Lower leg skin (tissue), 4 donors: ENCODE measurements at regions not wholly inside any gene's neighbourhood (a gene's known extent, or its start where the extent isn't known, plus 50 kb on each side); places are given as distances from the start of the nearest gene placed in this dataset.
A peak's percentile ranks its signal among the peaks of the same experiment; 100 is the strongest.

Experiments
- DNase-seq, 2 donors: peaks; one replicate each; pipeline ENCODE4 v3.0.0-alpha.2; 2019; ENCODE audit warnings: low spot score in 2 of 2
- H3K4me3 ChIP-seq: fragments of 200-600 bp; sonication (generic); 2 replicates; pipeline ENCODE4 v1.5.1; 2017; ENCODE audit warnings: mild to moderate bottlenecking, low read depth; ENCODE audit not compliant: poor library complexity, severe bottlenecking
- POLR2A ChIP-seq, 2 donors: fragments of 450-650 bp; IDR thresholded peaks; one replicate each; pipeline ENCODE4 v1.6.1; 2016 to 2017; ENCODE audit warnings: antibody characterized with exemption in 2 of 2, mild to moderate bottlenecking in 1 of 2, moderate library complexity in 1 of 2
- WGBS, 2 donors: methylation state at CpG; one replicate each; pipeline ENCODE4 v1.1.5; 2018; 5-methylcytosine and 5-hydroxymethylcytosine counted together
- intact Hi-C: fragments of 100-400 bp; cut with DNase I; formaldehyde crosslinking; loops from one replicate; pipeline ENCODE4 v1.15.0; 2023; ENCODE audit warnings: low total_unique reads
- TF ChIP-seq, protein P1 (sequence below), 3 donors: fragments of 450-650 bp; IDR thresholded peaks; one replicate each; pipeline ENCODE4 v1.5.1; 2016; ENCODE audit warnings: antibody characterized with exemption in 3 of 3, mild to moderate bottlenecking in 3 of 3, moderate library complexity in 2 of 3

DNA sequence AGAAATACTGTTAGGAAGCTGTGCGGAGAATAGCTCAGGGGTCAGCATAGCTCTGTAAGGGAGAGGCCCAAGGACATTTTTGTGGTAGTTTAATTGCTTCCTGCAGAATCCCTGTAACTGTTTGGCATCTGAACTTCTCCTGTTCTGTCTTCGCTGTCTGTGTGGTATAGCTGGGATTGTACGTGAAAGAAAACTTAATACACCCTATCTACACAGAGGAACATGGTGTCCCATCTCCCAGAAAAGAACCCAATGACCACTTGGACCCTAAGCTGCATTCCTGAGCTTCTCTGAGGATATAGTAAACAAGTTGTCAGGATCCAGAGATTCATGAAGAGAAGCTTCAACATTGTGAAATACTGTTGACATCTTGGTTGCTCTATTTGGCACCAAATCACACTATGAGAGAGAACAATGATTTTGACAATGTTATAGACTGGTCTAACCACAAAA is 81.3 kb downstream of the CDC42EP3 start:
- DNase-seq, result peak in 1 of 2 donors; percentile 79
- no peak overlapping the region for H3K4me3 ChIP-seq
- TF ChIP-seq, protein P1, sequence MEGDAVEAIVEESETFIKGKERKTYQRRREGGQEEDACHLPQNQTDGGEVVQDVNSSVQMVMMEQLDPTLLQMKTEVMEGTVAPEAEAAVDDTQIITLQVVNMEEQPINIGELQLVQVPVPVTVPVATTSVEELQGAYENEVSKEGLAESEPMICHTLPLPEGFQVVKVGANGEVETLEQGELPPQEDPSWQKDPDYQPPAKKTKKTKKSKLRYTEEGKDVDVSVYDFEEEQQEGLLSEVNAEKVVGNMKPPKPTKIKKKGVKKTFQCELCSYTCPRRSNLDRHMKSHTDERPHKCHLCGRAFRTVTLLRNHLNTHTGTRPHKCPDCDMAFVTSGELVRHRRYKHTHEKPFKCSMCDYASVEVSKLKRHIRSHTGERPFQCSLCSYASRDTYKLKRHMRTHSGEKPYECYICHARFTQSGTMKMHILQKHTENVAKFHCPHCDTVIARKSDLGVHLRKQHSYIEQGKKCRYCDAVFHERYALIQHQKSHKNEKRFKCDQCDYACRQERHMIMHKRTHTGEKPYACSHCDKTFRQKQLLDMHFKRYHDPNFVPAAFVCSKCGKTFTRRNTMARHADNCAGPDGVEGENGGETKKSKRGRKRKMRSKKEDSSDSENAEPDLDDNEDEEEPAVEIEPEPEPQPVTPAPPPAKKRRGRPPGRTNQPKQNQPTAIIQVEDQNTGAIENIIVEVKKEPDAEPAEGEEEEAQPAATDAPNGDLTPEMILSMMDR (IDR thresholded peaks at IDR 0.05), result no peak
- no peak for TF ChIP-seq POLR2A (IDR thresholded peaks at IDR 0.05)
- intact Hi-C loops, result no loop called here
- WGBS, 2 donors, result 54 to 58% methylated on average over 3 of the region's 3 CpGs
